Thyroid gland (tissue), 4 donors: ENCODE measurements at regions not wholly inside any gene's neighbourhood (a gene's known extent, or its start where the extent isn't known, plus 50 kb on each side); places are given as distances from the start of the nearest gene placed in this dataset.

Source experiments
- DNase-seq, 2 donors: peaks; one replicate each; pipeline ENCODE4 v3.0.0-alpha.2; 2019
- H3K27ac ChIP-seq, 3 donors: fragments of 200-600 bp; sonication (generic); 1 replicate in 2 of 3; 2 replicates in 1 of 3; pipeline ENCODE4 v1.5.1; 2016 to 2019; ENCODE audit warnings: mild to moderate bottlenecking in 1 of 3, moderate library complexity in 1 of 3
- H3K27me3 ChIP-seq: fragments of 200-600 bp; sonication (generic); one replicate; pipeline ENCODE4 v1.5.1; 2019
- H3K36me3 ChIP-seq, 2 donors: fragments of 200-600 bp; sonication (generic); one replicate each; pipeline ENCODE4 v1.5.1; 2016 to 2019
- H3K4me1 ChIP-seq, 2 donors: fragments of 200-600 bp; sonication (generic); one replicate each; pipeline ENCODE4 v1.5.1; 2017 to 2019
- H3K4me3 ChIP-seq, 3 donors: fragments of 200-600 bp; sonication (generic); replicated peaks in 1 of 3; 1 replicate in 2 of 3; 2 replicates in 1 of 3; pipeline ENCODE4 v1.5.1; 2016; ENCODE audit warnings: mild to moderate bottlenecking in 1 of 3
- H3K9me3 ChIP-seq: fragments of 200-600 bp; sonication (generic); one replicate; pipeline ENCODE4 v1.5.1; 2017
- POLR2A ChIP-seq, 2 donors: fragments of 450-650 bp; IDR thresholded peaks; one replicate each; pipeline ENCODE4 v1.6.1; 2017; ENCODE audit warnings: antibody characterized with exemption in 2 of 2, mild to moderate bottlenecking in 2 of 2, moderate library complexity in 1 of 2
- WGBS, 2 donors: methylation state at CpG; one replicate each; pipeline ENCODE4 v1.1.5; 2017; 5-methylcytosine and 5-hydroxymethylcytosine counted together
- intact Hi-C: fragments of 100-400 bp; cut with DNase I; formaldehyde crosslinking; loops from one replicate; pipeline ENCODE4 v1.15.1; 2023
- TF ChIP-seq, protein P1 (sequence below), 6 experiments: fragments of 200-600 bp in 3 of 6; fragments of 450-650 bp in 3 of 6; sonication (generic) in 3 of 6; IDR thresholded peaks; one replicate each; pipeline ENCODE4 v1.5.1; 2016 to 2019; ENCODE audit warnings: antibody characterized with exemption in 6 of 6, mild to moderate bottlenecking in 2 of 6, inconsistent platforms in 1 of 6, moderate library complexity in 1 of 6

DNA sequence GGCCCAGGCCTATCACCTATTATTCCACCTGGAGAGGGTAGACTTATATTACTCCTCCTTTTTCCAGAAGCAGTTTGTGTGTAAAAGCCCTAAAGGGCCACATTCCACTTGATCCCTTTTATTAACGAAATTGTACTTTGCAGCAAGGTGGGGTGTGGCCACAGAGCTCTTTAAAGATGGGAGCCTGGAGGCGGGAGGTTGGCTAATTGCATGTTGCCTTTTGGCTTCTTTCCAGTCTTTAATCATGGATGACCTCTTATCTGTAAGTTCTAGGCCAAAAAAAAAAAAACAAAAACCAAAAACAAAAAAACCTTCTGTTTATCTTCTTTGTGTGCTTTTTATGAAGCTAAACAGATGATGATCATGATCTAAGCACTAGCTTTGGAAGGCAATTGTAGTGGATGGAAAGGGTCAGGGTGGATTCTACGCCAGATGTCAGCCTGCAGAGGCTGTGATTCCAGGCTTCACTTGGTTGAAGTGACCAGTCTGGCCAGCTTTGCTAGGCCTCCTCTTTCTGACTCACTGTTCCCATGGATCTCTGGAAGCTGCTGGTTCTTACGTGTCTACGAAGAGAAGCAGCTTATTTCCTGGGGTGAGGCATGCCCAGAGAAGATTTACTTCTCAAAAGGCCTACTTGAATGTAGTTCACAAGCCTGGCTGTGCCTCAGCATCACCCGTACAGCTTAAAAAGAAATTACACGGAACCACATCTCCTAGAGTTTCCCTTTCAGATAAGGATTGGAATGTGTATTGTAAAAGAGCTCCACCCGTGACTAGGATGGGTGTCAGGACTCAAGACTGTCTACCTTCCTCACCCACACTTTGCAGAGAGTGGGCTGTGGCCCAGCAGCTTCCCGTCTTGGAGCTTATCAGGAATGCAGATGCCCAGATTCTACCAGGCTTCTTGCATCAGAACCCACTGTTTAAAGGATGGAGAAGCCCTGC lies 330.9 kb upstream of the C2CD4B start:
- 71 to 72% methylated on average over 9 of the region's 9 CpGs for WGBS, 2 donors
- intact Hi-C loops = no loop called here
- Histone ChIP-seq H3K27ac (peak overlapping the region in 1 of 3 donors; percentile 13), H3K4me1 (peaks cover 12 to 18% of the 10 kb centered on the region in 2 donors), H3K4me3 (no peak overlapping the region), H3K36me3 (no peaks in the 10 kb centered on the region), H3K27me3 (no peaks in the 10 kb centered on the region), H3K9me3 (no peaks in the 10 kb centered on the region)
- DNase-seq = peak; percentile 24 to 38
- TF ChIP-seq POLR2A (IDR thresholded peaks at IDR 0.05) = no peak
- TF ChIP-seq, protein P1, sequence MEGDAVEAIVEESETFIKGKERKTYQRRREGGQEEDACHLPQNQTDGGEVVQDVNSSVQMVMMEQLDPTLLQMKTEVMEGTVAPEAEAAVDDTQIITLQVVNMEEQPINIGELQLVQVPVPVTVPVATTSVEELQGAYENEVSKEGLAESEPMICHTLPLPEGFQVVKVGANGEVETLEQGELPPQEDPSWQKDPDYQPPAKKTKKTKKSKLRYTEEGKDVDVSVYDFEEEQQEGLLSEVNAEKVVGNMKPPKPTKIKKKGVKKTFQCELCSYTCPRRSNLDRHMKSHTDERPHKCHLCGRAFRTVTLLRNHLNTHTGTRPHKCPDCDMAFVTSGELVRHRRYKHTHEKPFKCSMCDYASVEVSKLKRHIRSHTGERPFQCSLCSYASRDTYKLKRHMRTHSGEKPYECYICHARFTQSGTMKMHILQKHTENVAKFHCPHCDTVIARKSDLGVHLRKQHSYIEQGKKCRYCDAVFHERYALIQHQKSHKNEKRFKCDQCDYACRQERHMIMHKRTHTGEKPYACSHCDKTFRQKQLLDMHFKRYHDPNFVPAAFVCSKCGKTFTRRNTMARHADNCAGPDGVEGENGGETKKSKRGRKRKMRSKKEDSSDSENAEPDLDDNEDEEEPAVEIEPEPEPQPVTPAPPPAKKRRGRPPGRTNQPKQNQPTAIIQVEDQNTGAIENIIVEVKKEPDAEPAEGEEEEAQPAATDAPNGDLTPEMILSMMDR (IDR thresholded peaks at IDR 0.05) = no peak

DNA sequence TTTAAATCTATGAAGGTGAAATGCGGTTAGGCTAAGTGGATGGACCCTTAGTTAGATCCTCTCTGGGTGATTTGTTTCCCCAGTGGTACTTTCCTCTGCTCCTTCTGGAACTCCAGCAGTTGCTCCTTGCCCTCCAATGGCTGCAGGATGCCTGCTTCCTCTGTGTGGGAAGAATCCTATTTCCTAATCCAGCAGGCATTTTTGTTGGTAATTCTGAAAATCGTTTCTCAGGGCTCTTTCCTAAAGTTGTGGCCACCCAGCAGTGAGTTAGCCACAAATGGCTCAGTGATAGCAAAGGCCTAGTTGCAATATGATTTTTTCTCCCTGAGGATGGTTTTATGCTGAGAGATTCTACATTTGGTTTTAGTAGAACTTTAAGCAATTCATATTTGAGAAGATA lies 332.3 kb upstream of the C2CD4B start:
- Histone ChIP-seq H3K27me3 (no peaks in the 10 kb centered on the region), H3K4me3 (no peak overlapping the region), H3K36me3 (no peaks in the 10 kb centered on the region), H3K9me3 (no peaks in the 10 kb centered on the region), H3K4me1 (peaks cover 16 to 21% of the 10 kb centered on the region in 2 donors), H3K27ac (peak overlapping the region in 1 of 3 donors; percentile 45)
- intact Hi-C loops = no loop called here
- TF ChIP-seq, protein P1 (IDR thresholded peaks at IDR 0.05) = no peak
- no peak for TF ChIP-seq POLR2A (IDR thresholded peaks at IDR 0.05)
- DNase-seq = no peak
- WGBS, 2 donors = 74 to 83% methylated on average over 2 of the region's 2 CpGs

DNA sequence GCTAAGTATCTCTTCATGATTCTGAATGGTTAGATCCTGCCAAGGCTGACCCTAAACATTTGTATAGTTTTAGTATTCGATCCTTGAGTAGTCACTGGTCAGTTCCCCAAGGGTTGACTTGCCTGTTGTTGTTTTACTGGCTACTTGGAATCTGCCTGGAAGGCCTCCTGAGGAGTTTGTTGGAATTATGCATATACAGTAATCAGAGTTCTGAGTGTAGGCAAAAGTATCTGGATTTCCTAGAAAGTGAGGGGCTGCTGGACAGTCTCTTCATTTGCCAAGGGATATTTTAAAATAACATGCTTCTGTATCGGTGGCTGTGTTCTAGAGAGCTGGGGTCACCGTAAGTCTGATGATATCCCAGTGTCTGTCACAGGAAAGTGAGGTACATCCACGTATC lies 333.2 kb upstream of the C2CD4B start:
- Histone ChIP-seq H3K4me3 (no peak overlapping the region), H3K27me3 (no peaks in the 10 kb centered on the region), H3K9me3 (no peaks in the 10 kb centered on the region), H3K4me1 (peaks cover 25 to 28% of the 10 kb centered on the region in 2 donors), H3K27ac (no peak overlapping the region), H3K36me3 (no peaks in the 10 kb centered on the region)
- no peak for TF ChIP-seq POLR2A (IDR thresholded peaks at IDR 0.05)
- TF ChIP-seq, protein P1 (IDR thresholded peaks at IDR 0.05) = no peak
- intact Hi-C loops = no loop called here
- 73 to 83% methylated on average over 4 of the region's 4 CpGs for WGBS, 2 donors
- DNase-seq = no peak

DNA sequence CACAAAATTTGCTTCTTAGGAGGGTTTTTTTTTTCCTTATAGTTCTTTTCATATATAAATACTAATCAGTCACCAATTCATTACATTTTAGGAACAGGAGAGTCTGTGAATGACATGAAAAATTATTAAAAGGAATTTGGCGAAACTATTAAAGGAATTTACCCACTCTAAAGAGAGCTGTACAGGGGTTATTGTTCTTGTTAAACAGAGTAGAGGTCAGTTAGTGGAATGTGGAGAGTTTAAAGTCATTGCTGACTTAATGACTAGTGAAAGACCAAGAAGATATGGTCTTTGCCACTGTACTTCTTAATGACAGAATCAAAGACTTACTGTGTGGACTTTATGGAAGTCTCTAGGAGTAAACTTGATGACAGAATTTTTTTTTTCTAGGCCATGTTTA lies 333.6 kb upstream of the C2CD4B start:
- Histone ChIP-seq H3K9me3 (no peaks in the 10 kb centered on the region), H3K27ac (no peak overlapping the region), H3K4me3 (no peak overlapping the region), H3K36me3 (no peaks in the 10 kb centered on the region), H3K4me1 (peaks cover 30 to 32% of the 10 kb centered on the region in 2 donors), H3K27me3 (no peaks in the 10 kb centered on the region)
- DNase-seq = no peak
- WGBS, 2 donors = 93 to 96% methylated on average over 1 of the region's 1 CpG
- TF ChIP-seq POLR2A (IDR thresholded peaks at IDR 0.05) = no peak
- TF ChIP-seq, protein P1 (IDR thresholded peaks at IDR 0.05) = no peak
- intact Hi-C loops = no loop called here

DNA sequence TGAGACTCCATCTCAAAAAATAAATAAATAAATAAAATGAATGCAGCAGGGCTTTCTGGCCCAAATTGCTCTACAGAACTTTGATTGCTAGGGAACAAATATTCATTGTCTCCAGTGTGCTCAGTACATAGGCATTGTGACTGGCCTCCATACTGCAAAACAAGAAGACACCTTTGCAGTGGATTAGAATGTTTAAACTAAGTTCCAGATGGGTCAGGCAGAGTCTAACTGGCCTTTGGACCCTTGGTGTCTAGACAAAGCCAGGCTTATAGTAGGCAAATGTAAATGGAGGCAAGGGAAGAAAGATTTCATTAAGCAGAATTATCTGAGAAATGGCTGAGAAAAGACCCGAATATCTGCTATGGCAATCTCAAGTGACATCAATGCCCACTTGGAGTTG lies 335.2 kb upstream of the C2CD4B start:
- H3K36me3 ChIP-seq = no peaks in the 10 kb centered on the region
- no peak overlapping the region for H3K27ac ChIP-seq
- H3K27me3 ChIP-seq = no peaks in the 10 kb centered on the region
- no peaks in the 10 kb centered on the region for H3K9me3 ChIP-seq
- TF ChIP-seq, protein P1 (IDR thresholded peaks at IDR 0.05) = no peak
- TF ChIP-seq POLR2A (IDR thresholded peaks at IDR 0.05) = no peak
- 77 to 85% methylated on average over 1 of the region's 1 CpG for WGBS, 2 donors
- peaks cover 28 to 29% of the 10 kb centered on the region in 2 donors for H3K4me1 ChIP-seq
- no peak overlapping the region for H3K4me3 ChIP-seq
- DNase-seq = no peak
- intact Hi-C loops = no loop called here
